ENCODE measurements at regions not wholly inside any gene's neighbourhood (a gene's known extent, or its start where the extent isn't known, plus 50 kb on each side); places are given as distances from the start of the nearest gene placed in this dataset.

- no peak for ATAC-seq
- POLR2A ChIA-PET: no interaction called here
- Histone ChIP-seq H3K4me1 (ENCODE audit: control insufficient read depth, insufficient read depth, low read length) (peaks cover 13% of the 10 kb centered on the region; the same call in 1 of the 2 replicates), H3K27ac (ENCODE audit: low read length) (no peak overlapping the region), H3K9me3 (ENCODE audit: control insufficient read depth, insufficient read depth, low read depth, low read length) (no peaks in the 10 kb centered on the region), H3K27me3 (ENCODE audit: control insufficient read depth, insufficient read depth, low read length) (no peaks in the 10 kb centered on the region), H3K36me3 (ENCODE audit: control insufficient read depth, insufficient read depth, low read length) (no peaks in the 10 kb centered on the region), H3K4me3 (ENCODE audit: low read depth in 2 of 2, low read length in 2 of 2) (no peak overlapping the region)
- CTCF ChIA-PET: interaction anchor here (0.7 kb wide), 1 partner anchor 267 kb away, joined by 9 read pairs; no protein-coding TSS in a partner anchor
- in situ Hi-C loops (cut with HindIII; ENCODE audit: low pct_unique_long_range_greater_than_20kb, low sequenced_read_pairs) (no loop called here), intact Hi-C loops (cut with micrococcal nuclease; ENCODE audit: unreplicated experiment) (no loop called here)
- BruUV-seq (replicated peaks): no TSS peak
- DNase-seq (ENCODE audit: low read depth, low spot score): no peak
- no peak for TF ChIP-seq SIN3A (IDR thresholded peaks at IDR 0.05; ENCODE audit: borderline replicate concordance, insufficient read depth, low read depth, low read length)
- TF ChIP-seq TCF7L2 (IDR thresholded peaks at IDR 0.05; ENCODE audit: low read depth, low read length): no peak
- no peak for TF ChIP-seq POLR2AphosphoS5 (IDR thresholded peaks at IDR 0.05; ENCODE audit: low read depth, low read length)
- TF ChIP-seq, protein P1, sequence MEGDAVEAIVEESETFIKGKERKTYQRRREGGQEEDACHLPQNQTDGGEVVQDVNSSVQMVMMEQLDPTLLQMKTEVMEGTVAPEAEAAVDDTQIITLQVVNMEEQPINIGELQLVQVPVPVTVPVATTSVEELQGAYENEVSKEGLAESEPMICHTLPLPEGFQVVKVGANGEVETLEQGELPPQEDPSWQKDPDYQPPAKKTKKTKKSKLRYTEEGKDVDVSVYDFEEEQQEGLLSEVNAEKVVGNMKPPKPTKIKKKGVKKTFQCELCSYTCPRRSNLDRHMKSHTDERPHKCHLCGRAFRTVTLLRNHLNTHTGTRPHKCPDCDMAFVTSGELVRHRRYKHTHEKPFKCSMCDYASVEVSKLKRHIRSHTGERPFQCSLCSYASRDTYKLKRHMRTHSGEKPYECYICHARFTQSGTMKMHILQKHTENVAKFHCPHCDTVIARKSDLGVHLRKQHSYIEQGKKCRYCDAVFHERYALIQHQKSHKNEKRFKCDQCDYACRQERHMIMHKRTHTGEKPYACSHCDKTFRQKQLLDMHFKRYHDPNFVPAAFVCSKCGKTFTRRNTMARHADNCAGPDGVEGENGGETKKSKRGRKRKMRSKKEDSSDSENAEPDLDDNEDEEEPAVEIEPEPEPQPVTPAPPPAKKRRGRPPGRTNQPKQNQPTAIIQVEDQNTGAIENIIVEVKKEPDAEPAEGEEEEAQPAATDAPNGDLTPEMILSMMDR (IDR thresholded peaks at IDR 0.05): no peak
- TF ChIP-seq, protein P2, sequence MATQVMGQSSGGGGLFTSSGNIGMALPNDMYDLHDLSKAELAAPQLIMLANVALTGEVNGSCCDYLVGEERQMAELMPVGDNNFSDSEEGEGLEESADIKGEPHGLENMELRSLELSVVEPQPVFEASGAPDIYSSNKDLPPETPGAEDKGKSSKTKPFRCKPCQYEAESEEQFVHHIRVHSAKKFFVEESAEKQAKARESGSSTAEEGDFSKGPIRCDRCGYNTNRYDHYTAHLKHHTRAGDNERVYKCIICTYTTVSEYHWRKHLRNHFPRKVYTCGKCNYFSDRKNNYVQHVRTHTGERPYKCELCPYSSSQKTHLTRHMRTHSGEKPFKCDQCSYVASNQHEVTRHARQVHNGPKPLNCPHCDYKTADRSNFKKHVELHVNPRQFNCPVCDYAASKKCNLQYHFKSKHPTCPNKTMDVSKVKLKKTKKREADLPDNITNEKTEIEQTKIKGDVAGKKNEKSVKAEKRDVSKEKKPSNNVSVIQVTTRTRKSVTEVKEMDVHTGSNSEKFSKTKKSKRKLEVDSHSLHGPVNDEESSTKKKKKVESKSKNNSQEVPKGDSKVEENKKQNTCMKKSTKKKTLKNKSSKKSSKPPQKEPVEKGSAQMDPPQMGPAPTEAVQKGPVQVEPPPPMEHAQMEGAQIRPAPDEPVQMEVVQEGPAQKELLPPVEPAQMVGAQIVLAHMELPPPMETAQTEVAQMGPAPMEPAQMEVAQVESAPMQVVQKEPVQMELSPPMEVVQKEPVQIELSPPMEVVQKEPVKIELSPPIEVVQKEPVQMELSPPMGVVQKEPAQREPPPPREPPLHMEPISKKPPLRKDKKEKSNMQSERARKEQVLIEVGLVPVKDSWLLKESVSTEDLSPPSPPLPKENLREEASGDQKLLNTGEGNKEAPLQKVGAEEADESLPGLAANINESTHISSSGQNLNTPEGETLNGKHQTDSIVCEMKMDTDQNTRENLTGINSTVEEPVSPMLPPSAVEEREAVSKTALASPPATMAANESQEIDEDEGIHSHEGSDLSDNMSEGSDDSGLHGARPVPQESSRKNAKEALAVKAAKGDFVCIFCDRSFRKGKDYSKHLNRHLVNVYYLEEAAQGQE (IDR thresholded peaks at IDR 0.05; ENCODE audit: insufficient read depth in 1 of 2, low read depth in 2 of 2, low read length in 1 of 2): no peak
Measured at GRCh38 chr3:56856752-56857151, 55.0 kb upstream of the ARHGEF3 start.

DNA sequence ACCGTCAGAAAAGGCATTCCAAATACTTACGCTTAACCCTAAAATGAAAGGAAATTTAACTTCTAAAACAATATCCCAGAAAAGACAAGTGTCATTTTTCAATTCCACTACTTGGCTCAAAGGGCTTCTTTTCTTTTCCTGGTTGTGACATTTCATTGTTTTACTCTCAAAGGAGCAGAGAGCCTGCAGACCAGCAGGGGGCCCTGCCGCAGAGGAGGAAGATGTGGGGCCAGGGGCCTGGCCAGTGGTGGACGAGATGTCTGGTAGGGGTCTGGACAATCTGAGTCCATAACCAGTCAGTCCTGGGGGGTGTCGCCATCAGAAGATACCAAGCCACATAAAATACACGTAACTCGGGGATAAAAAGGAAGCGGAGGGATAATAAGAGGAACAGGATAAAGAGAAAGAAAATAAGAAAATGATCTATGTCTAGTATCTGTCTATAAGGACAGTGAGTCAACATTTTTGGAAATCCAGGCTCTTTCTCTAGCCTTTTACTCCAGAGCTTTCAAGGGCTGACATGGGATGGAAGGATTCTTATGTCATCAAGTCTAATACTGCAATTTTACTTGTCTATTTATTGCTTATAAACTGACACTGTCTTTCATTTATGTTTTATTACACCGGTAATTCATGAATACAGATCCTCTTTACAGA, 54.2 kb upstream of the ARHGEF3 start:
- Histone ChIP-seq H3K4me1 (ENCODE audit: control insufficient read depth, insufficient read depth, low read length) (peaks cover 9% of the 10 kb centered on the region; the same call in 1 of the 2 replicates), H3K27me3 (ENCODE audit: control insufficient read depth, insufficient read depth, low read length) (no peaks in the 10 kb centered on the region), H3K9me3 (ENCODE audit: control insufficient read depth, insufficient read depth, low read depth, low read length) (no peaks in the 10 kb centered on the region), H3K36me3 (ENCODE audit: control insufficient read depth, insufficient read depth, low read length) (no peaks in the 10 kb centered on the region), H3K4me3 (ENCODE audit: low read depth in 2 of 2, low read length in 2 of 2) (no peak overlapping the region), H3K27ac (ENCODE audit: low read length) (no peak overlapping the region)
- no peak for ATAC-seq
- no peak for DNase-seq (ENCODE audit: low read depth, low spot score)
- ChIA-PET POLR2A (no interaction called here), CTCF (no interaction called here)
- no TSS peak for BruUV-seq (replicated peaks)
- TF ChIP-seq SIN3A (IDR thresholded peaks at IDR 0.05; ENCODE audit: borderline replicate concordance, insufficient read depth, low read depth, low read length) (no peak), POLR2AphosphoS5 (IDR thresholded peaks at IDR 0.05; ENCODE audit: low read depth, low read length) (no peak), TCF7L2 (IDR thresholded peaks at IDR 0.05; ENCODE audit: low read depth, low read length) (no peak)
- TF ChIP-seq, protein P2 (IDR thresholded peaks at IDR 0.05; ENCODE audit: insufficient read depth in 1 of 2, low read depth in 2 of 2, low read length in 1 of 2): no peak
- TF ChIP-seq, protein P1 (IDR thresholded peaks at IDR 0.05): peak; percentile 78
- in situ Hi-C loops (cut with HindIII; ENCODE audit: low pct_unique_long_range_greater_than_20kb, low sequenced_read_pairs) (no loop called here), intact Hi-C loops (cut with micrococcal nuclease; ENCODE audit: unreplicated experiment) (no loop called here)
